IMR-90 (cell line): ENCODE measurements at regions not wholly inside any gene's neighbourhood (a gene's known extent, or its start where the extent isn't known, plus 50 kb on each side); places are given as distances from the start of the nearest gene placed in this dataset.

Source experiments
- BHLHE40 ChIP-seq: fragments of 150-350 bp; IDR thresholded peaks from 2 replicates; pipeline ENCODE4 v1.6.1; 2016; ENCODE audit warnings: mild to moderate bottlenecking, low read depth, low read length
- CEBPB ChIP-seq: IDR thresholded peaks from 2 replicates; pipeline ENCODE4 v1.6.1; 2012; ENCODE audit warnings: low read depth, low read length, improper control_type of control experiment
- MAFK ChIP-seq: IDR thresholded peaks from 2 replicates; pipeline ENCODE4 v1.6.1; 2012; ENCODE audit warnings: low read depth, low read length, improper control_type of control experiment
- MAZ ChIP-seq: IDR thresholded peaks from 2 replicates; pipeline ENCODE4 v1.6.1; 2012; ENCODE audit warnings: low read depth, mild to moderate bottlenecking, low read length, improper control_type of control experiment, moderate library complexity, borderline replicate concordance
- NFE2L2 ChIP-seq: fragments of 150-350 bp; IDR thresholded peaks from 2 replicates; pipeline ENCODE4 v1.6.1; 2016; ENCODE audit warnings: low read depth, mild to moderate bottlenecking, low read length
- POLR2A ChIP-seq: IDR thresholded peaks from 2 replicates; pipeline ENCODE4 v1.6.1; 2012; ENCODE audit warnings: mild to moderate bottlenecking, low read depth, low read length
- RAD21 ChIP-seq: IDR thresholded peaks from 2 replicates; pipeline ENCODE4 v1.6.1; 2012; ENCODE audit warnings: low read length, improper control_type of control experiment
- RFX5 ChIP-seq: IDR thresholded peaks from 2 replicates; pipeline ENCODE4 v1.8.0; 2012; ENCODE audit warnings: low read depth, mild to moderate bottlenecking, low read length, moderate library complexity
- TF ChIP-seq, protein P1 (sequence below): fragments of 150-350 bp; IDR thresholded peaks from 2 replicates; pipeline ENCODE4 v1.6.1; 2016; ENCODE audit warnings: low read depth, mild to moderate bottlenecking, low read length, moderate library complexity, borderline replicate concordance
- TF ChIP-seq, protein P2 (sequence below): conservative IDR thresholded peaks from 2 replicates; pipeline ENCODE4 v1.5.1; 2012; ENCODE audit warnings: mild to moderate bottlenecking, low read depth, low read length, improper control_type of control experiment

DNA sequence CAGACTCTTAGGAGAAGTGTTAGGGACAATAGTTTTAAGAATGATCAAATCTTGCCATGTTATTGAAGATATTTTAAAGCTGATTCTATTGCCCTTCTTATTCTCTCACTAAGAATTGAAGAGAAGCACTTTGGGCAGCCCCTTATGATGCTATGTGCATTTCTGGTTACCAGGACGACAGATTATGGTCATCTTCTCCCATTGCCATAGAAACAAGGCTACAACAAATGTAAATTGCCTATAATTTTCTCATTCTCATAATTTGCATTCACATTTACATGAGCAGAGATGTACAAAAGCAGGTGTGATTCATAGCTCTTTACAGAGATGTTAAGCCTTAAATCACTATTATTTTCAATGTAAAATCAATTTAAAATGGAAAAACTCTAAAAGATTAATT lies 137.3 kb upstream of the PCDH9 start:
- no peak for TF ChIP-seq CEBPB
- TF ChIP-seq BHLHE40 = no peak
- TF ChIP-seq, protein P1, sequence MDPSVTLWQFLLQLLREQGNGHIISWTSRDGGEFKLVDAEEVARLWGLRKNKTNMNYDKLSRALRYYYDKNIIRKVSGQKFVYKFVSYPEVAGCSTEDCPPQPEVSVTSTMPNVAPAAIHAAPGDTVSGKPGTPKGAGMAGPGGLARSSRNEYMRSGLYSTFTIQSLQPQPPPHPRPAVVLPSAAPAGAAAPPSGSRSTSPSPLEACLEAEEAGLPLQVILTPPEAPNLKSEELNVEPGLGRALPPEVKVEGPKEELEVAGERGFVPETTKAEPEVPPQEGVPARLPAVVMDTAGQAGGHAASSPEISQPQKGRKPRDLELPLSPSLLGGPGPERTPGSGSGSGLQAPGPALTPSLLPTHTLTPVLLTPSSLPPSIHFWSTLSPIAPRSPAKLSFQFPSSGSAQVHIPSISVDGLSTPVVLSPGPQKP = no peak
- TF ChIP-seq, protein P2, sequence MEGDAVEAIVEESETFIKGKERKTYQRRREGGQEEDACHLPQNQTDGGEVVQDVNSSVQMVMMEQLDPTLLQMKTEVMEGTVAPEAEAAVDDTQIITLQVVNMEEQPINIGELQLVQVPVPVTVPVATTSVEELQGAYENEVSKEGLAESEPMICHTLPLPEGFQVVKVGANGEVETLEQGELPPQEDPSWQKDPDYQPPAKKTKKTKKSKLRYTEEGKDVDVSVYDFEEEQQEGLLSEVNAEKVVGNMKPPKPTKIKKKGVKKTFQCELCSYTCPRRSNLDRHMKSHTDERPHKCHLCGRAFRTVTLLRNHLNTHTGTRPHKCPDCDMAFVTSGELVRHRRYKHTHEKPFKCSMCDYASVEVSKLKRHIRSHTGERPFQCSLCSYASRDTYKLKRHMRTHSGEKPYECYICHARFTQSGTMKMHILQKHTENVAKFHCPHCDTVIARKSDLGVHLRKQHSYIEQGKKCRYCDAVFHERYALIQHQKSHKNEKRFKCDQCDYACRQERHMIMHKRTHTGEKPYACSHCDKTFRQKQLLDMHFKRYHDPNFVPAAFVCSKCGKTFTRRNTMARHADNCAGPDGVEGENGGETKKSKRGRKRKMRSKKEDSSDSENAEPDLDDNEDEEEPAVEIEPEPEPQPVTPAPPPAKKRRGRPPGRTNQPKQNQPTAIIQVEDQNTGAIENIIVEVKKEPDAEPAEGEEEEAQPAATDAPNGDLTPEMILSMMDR = no peak
- TF ChIP-seq MAFK = no peak
- no peak for TF ChIP-seq POLR2A
- no peak for TF ChIP-seq NFE2L2
- no peak for TF ChIP-seq MAZ
- TF ChIP-seq RAD21 = no peak
- TF ChIP-seq RFX5 = no peak
